Inflammatory macrophage treated with lipopolysaccharide for 1 hour (primary cell): ENCODE measurements at regions not wholly inside any gene's neighbourhood (a gene's known extent, or its start where the extent isn't known, plus 50 kb on each side); places are given as distances from the start of the nearest gene placed in this dataset.
"Not testable (repeated sequence)": the region's sequence is repeated elsewhere in the genome, so short reads cannot be mapped to it uniquely, and the experiment has no call there.

Experiments
- DNase-seq, 2 donors: peaks; one replicate each; pipeline ENCODE4 v3.0.0-alpha.2; 2020 to 2022

DNA sequence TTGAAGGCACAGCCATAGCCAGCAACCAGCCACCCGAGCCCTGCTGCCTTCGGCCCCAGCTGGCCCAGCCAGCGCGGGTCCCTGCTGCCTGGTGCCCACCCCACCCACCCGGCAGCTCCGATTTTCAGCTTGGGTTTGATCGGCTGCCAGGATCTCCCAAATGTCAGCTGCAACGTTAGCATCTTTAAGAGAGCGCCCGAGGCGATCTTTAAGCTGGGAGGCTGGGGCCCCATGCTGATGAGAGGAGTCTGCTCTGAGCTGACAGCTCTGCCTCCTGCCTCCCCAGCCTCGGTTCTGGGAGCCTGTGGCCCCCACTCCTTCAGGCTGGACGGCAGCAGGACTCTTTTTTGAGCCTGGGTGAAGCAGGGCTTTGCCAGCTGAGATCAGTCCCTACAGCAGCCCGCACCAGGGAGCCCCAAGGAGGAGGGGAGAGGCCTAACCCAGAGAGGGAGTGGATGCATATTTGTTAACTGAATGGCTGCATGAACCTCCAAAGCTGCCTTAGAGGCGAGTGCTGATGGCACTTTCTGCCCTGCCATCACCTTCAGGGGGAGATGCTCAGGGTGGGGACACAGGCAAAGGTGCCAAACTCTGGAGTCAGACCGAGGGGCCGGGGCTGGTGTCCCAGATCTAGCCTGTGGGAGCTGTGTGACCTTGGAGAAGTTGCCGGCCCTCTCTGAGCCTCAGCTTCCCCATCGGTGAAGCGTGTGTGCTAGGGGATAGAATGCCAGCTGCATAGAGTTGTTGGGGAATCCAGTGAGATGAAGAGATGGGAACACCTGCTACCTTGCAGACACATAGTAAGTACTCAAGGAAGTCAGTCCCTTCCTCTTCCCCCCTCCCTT lies 165.5 kb downstream of the C9orf50 start:
- DNase-seq, result no peak

DNA sequence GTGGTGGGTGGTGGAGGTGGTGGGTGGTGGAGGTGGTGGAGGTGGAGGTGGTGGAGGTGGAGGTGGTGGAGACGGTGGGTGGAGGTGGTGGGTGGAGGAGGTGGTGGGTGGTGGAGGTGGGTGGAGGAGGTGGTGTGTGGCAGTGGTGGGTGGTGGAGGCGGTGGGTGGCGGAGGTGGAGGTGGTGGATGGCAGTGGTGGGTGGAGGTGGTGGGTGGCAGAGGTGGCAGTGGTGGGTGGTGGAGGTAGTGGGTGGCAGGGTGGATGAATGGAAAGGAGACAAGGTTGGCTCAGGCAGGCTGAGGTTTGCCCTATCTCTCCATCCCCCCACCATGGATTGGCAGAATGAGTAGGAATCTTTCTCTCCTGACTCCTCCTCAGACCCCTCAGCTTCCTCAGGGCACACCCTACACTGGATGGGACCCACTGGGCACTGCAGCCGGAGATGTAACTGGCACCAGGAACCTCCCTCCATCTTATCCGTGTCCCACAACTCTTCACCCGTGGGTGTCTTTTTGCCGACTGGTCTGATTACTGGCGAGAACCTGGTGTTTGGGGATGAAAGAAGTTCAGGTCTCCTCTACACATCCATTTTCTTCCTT lies 166.3 kb downstream of the C9orf50 start:
- no peak for DNase-seq

DNA sequence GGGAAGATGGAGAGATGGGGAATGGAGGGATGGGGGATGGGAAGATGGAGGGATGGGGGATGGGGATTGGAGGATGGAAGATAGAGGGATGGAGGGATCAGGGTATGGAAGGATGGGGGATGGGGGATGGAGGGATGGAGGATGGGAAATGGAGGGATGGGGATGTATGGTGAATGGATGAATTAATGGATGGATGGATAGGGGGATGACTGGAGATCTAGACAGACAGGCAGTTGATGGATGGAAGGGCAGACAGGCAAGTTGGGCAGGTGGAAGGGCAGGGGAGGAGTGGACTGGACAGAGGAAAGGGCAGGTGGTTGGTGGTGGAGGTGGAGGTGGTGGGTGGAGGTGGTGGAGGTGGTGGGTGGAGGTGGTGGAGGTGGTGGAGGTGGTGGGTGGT lies 167.2 kb downstream of the C9orf50 start:
- no peak for DNase-seq

DNA sequence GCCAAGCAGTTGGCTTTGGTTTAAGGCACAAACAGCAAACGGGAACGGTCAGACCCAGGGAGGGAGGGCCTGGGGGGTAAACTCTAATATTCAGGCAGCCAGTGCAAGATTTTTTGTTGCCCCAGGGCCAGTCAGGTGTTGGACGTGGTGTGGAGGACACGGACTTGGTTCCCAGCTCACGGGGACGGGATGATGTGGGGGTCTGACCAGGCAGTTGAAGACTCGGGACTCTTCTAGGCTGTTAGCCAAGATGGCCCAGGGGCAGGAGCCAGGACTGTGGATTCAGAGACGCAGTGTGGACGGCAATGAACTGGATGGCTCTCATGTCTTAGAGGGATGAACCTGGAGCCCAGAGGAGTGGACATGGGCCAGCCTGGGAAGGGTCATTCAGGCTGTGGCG lies 169.2 kb downstream of the C9orf50 start:
- no peak for DNase-seq

DNA sequence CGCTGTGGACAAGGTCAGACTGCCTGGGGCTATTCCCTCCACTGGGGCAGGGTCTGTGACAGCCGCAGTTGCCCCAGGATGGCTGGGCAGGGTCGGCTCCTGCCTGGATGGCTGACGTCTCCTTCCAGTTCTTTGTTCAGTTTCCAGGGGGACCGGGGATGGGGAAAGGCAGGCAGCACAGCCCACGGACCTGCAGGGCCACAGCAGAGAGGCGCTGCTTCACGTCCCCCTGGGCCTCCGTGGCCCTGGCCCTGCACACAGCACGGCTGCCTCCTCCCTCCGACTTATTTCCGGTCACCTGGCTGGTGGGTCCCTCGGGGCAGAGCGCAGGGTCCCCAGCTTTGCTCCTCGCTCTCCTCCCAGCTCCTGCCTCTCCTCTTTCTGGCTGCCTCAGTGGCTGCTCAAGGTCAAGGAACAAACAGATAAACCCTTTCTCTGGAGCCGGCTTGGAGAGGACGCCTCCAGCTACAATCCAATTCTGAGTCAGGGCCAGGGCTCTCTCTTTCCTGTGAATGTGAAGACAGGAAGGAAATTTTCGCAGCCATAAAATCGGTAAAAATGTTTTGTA lies 169.7 kb downstream of the C9orf50 start:
- DNase-seq, result no peak

DNA sequence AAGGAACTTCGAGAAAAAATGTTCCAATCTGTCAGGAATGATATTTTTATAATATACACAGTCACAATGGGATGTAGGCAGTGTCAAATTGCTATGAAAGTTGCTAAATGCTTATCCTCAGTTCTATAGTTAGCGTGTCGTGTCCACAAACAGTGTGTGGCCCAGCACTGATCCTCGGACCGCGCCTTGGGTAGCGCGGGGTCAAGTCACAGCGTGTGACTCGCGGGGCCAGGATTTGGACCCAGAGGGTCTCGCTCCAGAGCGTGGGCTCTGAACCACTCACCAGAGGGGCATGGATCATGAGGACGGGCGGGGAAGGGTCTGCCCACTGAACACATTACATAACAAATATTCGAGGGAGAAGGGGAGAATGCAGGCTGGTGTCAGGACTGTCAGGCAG lies 171.8 kb downstream of the C9orf50 start:
- no peak for DNase-seq

DNA sequence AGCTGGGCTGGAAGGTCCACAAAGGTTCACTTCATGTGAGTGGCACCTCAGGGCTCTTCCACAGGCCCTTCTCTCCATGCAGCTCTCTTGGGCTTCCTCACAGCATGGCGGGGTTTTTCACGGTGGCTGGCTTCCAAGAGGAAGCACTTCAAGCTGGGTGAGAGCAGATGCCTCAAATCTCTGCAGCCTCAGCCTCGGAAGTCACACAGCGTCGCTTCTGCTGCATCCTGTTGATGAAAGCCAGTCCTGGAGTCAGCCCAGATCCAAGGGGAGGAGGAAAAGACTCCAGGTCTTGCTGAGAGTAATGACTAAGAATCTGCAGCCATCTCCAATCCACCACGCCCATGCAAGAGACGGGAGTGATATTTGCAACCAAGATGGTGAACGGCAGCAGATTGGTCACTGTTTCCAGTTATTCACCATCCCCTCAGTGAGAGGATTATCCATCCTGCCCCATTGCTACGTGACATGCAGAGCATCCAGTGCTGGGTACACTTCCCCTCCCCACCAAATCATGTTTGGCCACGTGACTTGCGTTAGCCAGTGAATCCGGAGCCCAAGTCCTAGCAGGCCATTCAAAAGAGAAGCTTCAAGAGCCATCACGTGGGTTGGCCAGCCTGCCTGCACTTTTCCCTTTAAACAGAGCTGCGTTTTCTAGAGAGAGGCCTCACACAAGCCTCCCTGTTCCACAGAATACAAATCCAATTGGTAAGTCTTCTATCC lies 173.9 kb downstream of the C9orf50 start:
- no peak for DNase-seq

DNA sequence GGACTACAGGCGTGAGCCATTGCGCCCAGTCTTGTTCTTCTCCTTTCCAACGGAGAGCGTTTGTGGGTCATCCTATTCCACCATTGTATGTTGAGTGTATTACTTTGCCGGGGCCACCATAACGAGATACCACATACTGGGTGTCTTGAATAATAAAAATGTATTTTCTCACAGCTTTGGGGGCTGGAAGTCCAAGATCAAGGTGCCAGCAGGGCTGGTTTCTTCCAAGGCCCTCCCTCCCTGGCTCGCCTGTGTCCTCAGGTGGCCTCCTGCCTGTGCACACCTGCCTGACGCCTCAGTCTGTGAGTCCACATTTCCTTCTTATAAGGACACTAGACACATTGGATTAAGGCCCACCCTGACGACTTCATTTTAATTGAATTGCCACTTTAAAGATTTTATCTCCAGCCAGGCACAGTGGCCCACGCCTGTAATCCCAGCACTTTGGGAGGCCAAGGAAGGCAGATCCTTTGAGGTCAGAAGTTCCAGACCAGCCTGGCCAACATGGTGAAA lies 175.1 kb downstream of the C9orf50 start:
- DNase-seq, result no peak

DNA sequence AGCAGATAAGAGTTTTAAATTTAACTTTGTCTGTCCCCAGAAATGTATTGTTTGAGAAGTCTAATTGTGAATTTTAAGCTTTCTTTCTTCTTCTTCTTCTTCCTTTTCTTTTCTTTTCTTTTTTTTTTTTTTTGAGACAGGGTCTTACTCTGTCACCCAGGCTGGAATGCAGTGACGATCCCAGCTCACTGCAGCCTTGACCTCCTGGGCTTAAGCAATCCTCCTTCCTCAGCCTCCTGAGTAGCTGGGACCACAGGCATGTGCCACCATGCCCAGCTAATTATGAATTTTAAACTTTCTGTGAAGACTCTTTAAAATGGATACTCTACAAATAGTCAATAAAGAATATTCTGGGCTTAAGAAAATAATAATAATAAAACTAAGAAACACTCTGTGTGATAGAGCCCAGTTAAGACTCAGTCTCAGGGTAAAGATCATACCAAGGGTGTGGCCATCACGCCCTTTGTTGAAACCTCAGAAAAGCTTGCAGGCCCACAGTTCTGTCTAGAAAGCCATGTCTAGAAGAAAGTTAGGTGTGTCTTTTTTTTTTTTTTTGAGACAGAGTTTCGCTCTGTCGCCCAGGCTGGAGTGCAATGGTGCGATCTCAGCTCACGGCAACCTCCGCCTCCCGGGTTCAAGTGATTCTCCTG lies 177.3 kb downstream of the C9orf50 start:
- not testable (repeated sequence) for DNase-seq

DNA sequence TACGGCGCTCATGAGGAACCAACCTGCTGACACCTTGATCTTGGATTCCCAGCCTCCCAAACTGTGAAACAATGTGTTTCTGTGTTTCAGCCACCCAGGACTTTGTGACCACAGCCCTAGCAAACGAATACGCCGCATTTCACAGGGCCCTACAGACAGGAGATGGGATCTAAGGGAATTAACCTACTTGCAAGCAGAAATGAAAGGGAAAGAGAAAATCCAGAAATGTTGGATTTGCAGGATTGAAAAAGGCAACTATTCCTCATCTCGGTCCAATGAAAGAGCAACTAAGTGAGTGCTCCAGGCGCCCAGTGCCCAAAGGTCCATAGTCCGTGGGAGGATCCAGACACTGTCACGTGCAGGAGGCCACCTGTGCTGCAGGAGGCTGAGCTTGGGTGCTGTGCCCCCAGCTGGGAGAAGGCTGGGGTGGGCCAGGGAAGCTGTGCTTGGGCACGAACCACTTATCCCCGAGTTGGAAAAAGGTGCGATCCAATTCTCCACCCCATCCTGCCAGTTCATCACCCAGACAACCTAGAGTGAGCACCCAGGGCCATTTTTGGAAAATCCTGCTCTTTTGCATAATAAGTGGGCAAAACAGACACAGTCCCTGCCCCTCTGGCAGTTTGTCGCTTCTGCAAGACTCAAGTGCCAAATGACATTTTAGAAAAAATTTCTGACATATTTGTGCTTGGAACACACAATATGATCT lies 177.9 kb downstream of the C9orf50 start:
- no peak for DNase-seq

DNA sequence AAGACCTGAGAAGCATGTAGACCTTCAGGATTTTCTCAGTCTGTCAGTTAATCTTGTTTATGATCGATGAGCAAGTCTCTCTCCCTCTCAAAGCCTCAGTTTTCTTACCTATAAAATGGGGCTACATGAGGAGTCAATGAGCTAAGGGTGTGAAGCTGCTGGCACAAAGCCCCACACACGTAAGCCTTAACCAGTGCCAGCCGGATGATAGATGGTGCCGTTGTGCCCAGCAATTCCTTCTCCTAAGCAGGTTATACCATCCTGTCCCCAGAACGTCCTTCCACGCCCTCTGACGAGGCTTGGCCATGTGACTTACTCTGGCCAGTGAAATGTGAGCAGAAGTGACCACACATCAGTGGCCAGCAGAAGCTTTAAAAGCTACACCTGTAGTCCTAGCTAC lies 179.0 kb downstream of the C9orf50 start:
- DNase-seq, result no peak

DNA sequence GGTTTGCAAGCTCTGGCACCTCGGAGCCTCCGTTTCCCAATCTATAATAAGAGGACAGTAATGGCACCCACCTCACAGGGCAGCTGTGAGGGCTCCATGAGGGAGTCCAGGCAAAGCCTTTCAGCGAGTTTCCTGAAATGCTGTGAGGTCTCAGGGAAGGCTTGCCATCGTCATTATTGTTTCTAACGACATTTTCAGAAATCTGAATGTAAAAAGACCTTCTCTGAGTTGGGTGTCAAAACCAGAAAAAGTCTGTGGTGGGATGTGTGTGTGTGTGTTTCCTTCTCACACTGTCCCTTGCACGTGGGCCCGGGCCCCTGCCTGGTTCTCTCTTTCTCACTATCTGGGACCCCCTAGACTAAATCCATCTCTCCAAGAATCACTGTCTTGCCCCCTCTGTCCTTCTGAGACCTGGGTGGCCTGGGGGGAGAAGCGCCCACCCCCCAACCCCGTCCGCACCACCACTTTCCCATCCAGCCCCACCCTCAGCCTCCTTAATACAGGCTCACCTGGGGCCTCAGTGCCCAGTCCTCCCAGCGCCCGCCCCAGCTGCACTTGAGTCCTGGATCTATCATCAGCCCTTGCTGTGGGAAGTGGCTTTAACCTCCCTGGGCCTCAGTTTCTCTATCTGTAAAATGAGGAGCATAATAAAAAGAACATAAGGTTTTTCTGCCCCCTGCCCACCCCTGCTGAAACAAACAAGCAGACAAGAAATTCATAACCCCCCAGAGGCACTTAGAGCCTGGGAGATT lies 180.3 kb downstream of the C9orf50 start:
- DNase-seq, result no peak

DNA sequence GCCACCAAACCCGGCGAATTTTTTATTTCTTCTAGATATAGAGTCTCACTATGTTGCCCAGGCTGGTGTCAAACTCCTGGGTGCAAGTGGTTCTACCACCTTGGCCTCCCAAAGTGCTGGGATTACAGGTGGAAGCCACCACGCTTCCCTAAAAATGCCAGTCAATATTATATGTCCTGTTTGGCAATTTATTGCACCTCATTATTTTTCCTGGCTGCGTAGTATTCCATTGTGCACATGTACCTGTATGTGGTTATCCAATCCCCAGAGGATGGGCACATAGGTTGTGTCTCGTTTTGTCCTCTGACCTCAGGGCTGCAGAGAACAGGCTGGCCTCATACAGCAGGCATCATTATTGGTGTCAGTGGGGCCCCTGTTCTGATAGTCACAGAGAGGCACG lies 181.7 kb downstream of the C9orf50 start:
- no peak for DNase-seq

DNA sequence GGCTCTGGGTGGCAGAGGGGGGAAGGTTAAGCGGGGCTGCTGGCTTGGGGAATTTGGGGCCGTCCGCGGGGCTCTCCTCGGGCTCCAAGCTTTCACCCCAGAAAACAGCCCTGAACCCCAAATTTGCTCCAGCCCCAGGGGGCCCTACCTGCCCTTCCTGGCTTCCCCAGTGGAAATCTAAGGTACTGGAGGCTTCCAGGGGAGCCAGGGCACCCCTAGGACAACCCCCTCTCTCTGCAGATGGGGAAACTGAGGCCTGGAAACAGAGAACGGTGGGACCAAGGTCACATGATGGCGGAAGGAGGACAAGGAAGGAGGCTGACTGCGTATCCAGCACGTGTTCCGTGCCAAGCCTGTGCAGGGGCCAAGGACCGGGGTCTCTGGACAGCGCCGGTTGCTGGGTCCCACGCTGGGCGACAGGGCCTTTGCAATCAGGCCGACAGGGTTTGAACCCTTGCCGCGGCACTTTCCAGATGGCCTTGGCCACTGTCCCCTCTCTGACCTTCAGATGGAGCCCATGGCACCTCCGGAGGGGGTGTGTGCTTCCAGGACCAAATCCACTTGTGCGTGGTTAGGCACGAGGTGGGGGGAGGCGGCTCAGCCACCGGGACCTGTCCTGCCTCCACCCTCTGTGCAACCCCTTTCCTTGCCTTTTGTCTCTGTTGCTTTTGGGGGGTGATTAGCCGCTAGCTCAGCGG lies 183.1 kb downstream of the C9orf50 start:
- no peak for DNase-seq

DNA sequence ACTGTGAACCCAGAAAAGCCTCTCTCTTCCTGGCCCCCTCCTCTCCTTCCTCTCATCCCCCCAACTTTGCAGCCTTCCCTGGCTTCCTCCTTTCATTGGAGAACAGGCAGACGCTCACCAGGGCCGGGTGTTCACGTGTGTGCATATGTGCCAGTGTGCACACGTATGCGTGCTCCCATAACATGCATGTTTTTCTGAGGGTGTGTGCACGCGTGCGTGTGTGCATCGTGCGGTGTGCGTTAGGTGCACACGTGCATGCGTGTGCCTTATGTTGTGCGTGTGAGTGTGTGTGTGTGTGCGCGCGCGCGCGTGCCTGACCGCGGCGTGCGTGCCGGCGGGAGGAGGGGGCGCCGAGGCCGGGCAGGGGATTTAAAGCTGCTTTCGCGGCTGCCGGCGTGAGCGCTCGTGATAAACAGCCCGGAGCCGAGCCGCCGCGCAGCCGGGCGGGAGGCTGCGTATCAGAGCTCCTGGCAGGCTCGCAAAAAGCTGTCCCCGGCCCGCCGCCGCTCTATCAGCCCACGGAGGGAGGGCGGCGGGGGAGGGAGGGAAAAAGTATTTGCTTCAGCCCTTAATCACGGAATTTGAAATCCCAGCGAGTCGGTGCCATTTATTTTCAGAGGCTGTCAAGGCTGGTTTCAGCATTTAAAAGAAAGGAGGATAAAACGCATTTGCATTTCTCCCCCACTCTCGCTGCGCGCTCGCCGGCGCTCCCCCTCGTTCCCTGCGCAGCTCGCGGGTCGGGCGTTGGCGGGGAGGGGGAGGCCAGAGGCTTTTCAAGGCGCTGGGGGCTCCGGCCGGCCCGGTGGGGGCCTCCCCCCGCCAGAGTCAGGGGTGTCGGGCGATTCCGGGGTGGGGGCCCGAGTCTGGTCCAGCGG lies 183.9 kb downstream of the C9orf50 start:
- peak in 1 of 2 donors; percentile 20 for DNase-seq

DNA sequence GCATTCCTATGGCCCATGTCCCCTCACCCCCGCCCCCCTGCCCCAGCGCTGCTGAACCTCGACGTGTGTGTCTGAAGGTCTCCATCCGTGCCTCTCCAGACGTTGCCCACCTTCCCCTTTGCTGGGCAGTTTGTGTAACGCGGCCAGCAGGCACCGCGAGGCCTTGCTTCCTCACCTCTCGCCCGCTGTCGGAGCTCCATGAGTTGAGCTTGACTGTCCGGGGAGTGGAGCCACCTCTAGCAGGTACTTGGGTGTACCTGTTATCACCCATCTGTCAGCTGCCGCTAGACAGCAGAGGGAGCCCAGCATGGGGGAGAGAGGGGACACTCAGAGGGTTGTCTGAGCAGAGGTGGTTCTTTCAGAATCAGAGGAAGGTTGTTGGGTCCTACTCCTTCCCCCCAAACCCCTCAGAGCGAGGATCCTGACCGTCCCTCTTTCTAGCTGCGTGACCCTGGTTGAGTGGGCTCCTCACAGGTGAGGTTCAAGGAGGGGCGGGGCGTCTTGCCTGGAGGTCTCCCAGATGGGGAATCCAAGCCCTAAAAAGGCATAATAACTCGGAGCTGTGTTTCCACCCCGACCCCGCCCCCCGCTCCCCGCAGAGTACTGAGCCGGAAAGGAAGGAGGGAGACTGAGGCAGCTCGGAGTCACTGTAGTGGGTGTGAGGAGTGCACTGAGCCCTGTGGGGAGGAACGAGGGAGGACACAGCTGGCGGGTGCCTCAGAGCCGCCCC lies 184.7 kb downstream of the C9orf50 start:
- no peak for DNase-seq

DNA sequence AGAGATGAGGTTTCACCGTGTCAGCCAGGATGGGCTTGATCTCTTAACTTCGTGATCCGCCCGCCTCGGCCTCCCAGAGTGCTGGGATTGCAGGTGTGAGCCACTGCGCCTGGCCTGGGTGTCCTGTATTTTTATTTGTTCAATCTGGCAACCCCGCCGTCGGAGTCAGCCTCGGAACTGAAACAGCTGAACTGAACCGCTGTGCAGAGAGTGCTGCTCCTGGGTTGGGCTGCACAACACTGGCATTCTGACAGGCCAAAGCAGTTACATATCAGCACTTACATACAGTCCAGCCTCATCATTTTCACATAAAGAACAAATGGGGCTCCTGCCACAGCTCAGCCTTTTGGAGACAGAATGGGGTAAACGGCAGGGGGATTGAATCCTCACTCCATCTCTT lies 185.6 kb downstream of the C9orf50 start:
- DNase-seq, result no peak

DNA sequence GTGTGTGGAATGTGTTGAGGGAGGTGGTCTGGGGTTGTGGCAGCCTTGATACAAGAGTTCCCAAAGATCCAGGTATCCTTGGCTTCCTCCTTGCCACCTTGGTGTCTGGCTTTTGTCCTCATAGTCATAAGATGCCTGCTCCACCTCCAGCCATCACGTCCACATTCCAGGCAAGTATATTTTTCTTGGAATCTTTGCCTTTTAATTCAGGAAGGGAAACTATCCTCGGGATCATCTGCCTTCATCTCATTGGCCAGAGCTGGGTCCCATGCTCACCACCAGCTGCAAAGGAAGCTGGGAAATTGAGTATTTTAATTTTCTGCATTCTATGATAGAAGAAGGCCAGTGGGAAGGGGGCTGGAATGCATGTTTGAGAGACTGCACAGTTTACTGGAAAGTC lies 186.7 kb downstream of the C9orf50 start:
- no peak for DNase-seq
